NCI-H748 (cell line): ENCODE measurements at regions not wholly inside any gene's neighbourhood (a gene's known extent, or its start where the extent isn't known, plus 50 kb on each side); places are given as distances from the start of the nearest gene placed in this dataset.

ENCODE experiments used
- DNase-seq: peaks from one replicate; lab custom pipeline; 2025; ENCODE audit not compliant: unreplicated experiment; lab: John Stamatoyannopoulos, UW

- DNase-seq, result no peak
Measured at GRCh38 chr1:4554271-4554865, 100.0 kb upstream of the AJAP1 start.

- no peak for DNase-seq
Measured at GRCh38 chr1:4557949-4558348, 96.5 kb upstream of the AJAP1 start.

- no peak for DNase-seq
Measured at GRCh38 chr1:4561205-4561604, 93.2 kb upstream of the AJAP1 start.

- no peak for DNase-seq
Measured at GRCh38 chr1:4562321-4562720, 92.1 kb upstream of the AJAP1 start.

GRCh38 chr1:4563586-4563985 is 90.8 kb upstream of the AJAP1 start:
- DNase-seq, result no peak

GRCh38 chr1:4564051-4564450 is 90.4 kb upstream of the AJAP1 start:
- DNase-seq, result no peak

GRCh38 chr1:4565166-4565565 is 89.2 kb upstream of the AJAP1 start:
- DNase-seq, result no peak

- DNase-seq, result no peak
Measured at GRCh38 chr1:4565801-4566449, 88.5 kb upstream of the AJAP1 start.

- DNase-seq, result peak; percentile 85
Measured at GRCh38 chr1:4571263-4571662, 83.1 kb upstream of the AJAP1 start.

GRCh38 chr1:4573526-4573925 is 80.9 kb upstream of the AJAP1 start:
- no peak for DNase-seq

GRCh38 chr1:4581807-4582206 is 72.6 kb upstream of the AJAP1 start:
- DNase-seq, result no peak

GRCh38 chr1:4584449-4584848 is 70.0 kb upstream of the AJAP1 start:
- no peak for DNase-seq

- DNase-seq, result no peak
Measured at GRCh38 chr1:4585216-4585615, 69.2 kb upstream of the AJAP1 start.

- DNase-seq, result no peak
Measured at GRCh38 chr1:4585705-4586104, 68.7 kb upstream of the AJAP1 start.

- DNase-seq, result no peak
Measured at GRCh38 chr1:4586611-4587160, 67.7 kb upstream of the AJAP1 start.

- DNase-seq, result no peak
Measured at GRCh38 chr1:4587721-4588120, 66.7 kb upstream of the AJAP1 start.

- DNase-seq, result no peak
Measured at GRCh38 chr1:4590756-4591155, 63.7 kb upstream of the AJAP1 start.

GRCh38 chr1:4591926-4592325 is 62.5 kb upstream of the AJAP1 start:
- DNase-seq, result no peak

- DNase-seq, result no peak
Measured at GRCh38 chr1:4593106-4593505, 61.3 kb upstream of the AJAP1 start.

GRCh38 chr1:4594286-4594991 is 60.0 kb upstream of the AJAP1 start:
- DNase-seq, result no peak

- DNase-seq, result no peak
Measured at GRCh38 chr1:4595341-4596225, 58.8 kb upstream of the AJAP1 start.
